Stomach smooth muscle (tissue), 2 donors: ENCODE measurements at regions not wholly inside any gene's neighbourhood (a gene's known extent, or its start where the extent isn't known, plus 50 kb on each side); places are given as distances from the start of the nearest gene placed in this dataset.

Experiments used
- H3K27ac ChIP-seq: one replicate; pipeline ENCODE4 v1.7.0; 2013; ENCODE audit warnings: mild to moderate bottlenecking, low read length, inconsistent platforms
- H3K27me3 ChIP-seq, 2 donors: one replicate each; pipeline ENCODE4 v1.7.0; 2013; ENCODE audit warnings: low read length in 2 of 2; ENCODE audit not compliant: insufficient read depth in 2 of 2, control insufficient read depth in 1 of 2
- H3K36me3 ChIP-seq, 2 donors: one replicate each; pipeline ENCODE4 v1.7.0; 2013; ENCODE audit warnings: low read length in 2 of 2; ENCODE audit not compliant: control insufficient read depth in 2 of 2, insufficient read depth in 2 of 2
- H3K4me1 ChIP-seq: one replicate; pipeline ENCODE4 v1.7.0; 2013; ENCODE audit warnings: low read length; ENCODE audit not compliant: control insufficient read depth, insufficient read depth
- H3K4me3 ChIP-seq, 2 donors: one replicate each; pipeline ENCODE4 v1.7.0; 2013; ENCODE audit warnings: low read length in 2 of 2
- H3K9ac ChIP-seq, 2 donors: one replicate each; pipeline ENCODE4 v1.7.0; 2013; ENCODE audit warnings: low read length in 2 of 2, mild to moderate bottlenecking in 1 of 2
- H3K9me3 ChIP-seq, 2 donors: one replicate each; pipeline ENCODE4 v1.7.0; 2013; ENCODE audit warnings: low read length in 2 of 2; ENCODE audit not compliant: control insufficient read depth in 2 of 2
- donor health status: healthy.
- donor health status: Pancreatic carcinoma.

- H3K27ac ChIP-seq: no peak overlapping the region
- peaks cover 0 to 2% of the 10 kb centered on the region in 2 donors for H3K27me3 ChIP-seq
Observed at GRCh38 chr11:127057126-127057525, 56.6 kb upstream of the KIRREL3 start.

GRCh38 chr11:127056338-127056971 is 55.9 kb upstream of the KIRREL3 start:
- Histone ChIP-seq H3K9me3 (no peaks in the 10 kb centered on the region), H3K4me1 (no peaks in the 10 kb centered on the region), H3K27me3 (peaks cover 0 to 2% of the 10 kb centered on the region in 2 donors), H3K4me3 (no peak overlapping the region), H3K9ac (no peak overlapping the region), H3K27ac (no peak overlapping the region), H3K36me3 (no peaks in the 10 kb centered on the region)

More at GRCh38 chr11:127057126-127057525, 56.6 kb upstream of the KIRREL3 start:
- Histone ChIP-seq H3K4me1 (no peaks in the 10 kb centered on the region), H3K4me3 (no peak overlapping the region), H3K36me3 (no peaks in the 10 kb centered on the region), H3K9ac (no peak overlapping the region), H3K9me3 (no peaks in the 10 kb centered on the region)

GRCh38 chr11:127055236-127055635 is 54.7 kb upstream of the KIRREL3 start:
- no peaks in the 10 kb centered on the region for H3K9me3 ChIP-seq
- H3K27me3 ChIP-seq: peaks cover 0 to 2% of the 10 kb centered on the region in 2 donors
- no peak overlapping the region for H3K27ac ChIP-seq
- no peak overlapping the region for H3K9ac ChIP-seq
- H3K4me3 ChIP-seq: no peak overlapping the region
- no peaks in the 10 kb centered on the region for H3K4me1 ChIP-seq
- H3K36me3 ChIP-seq: no peaks in the 10 kb centered on the region

GRCh38 chr11:127054153-127054552 is 53.6 kb upstream of the KIRREL3 start:
- Histone ChIP-seq H3K27ac (no peak overlapping the region), H3K36me3 (no peaks in the 10 kb centered on the region), H3K4me1 (no peaks in the 10 kb centered on the region), H3K9me3 (no peaks in the 10 kb centered on the region), H3K4me3 (no peak overlapping the region), H3K27me3 (no peaks in the 10 kb centered on the region), H3K9ac (no peak overlapping the region)

GRCh38 chr11:127052404-127052803 is 51.8 kb upstream of the KIRREL3 start:
- Histone ChIP-seq H3K4me1 (no peaks in the 10 kb centered on the region), H3K9ac (no peak overlapping the region), H3K27ac (no peak overlapping the region), H3K9me3 (no peaks in the 10 kb centered on the region), H3K4me3 (no peak overlapping the region), H3K27me3 (no peaks in the 10 kb centered on the region), H3K36me3 (no peaks in the 10 kb centered on the region)
